Heart right ventricle (tissue), 16 donors: ENCODE measurements at regions not wholly inside any gene's neighbourhood (a gene's known extent, or its start where the extent isn't known, plus 50 kb on each side); places are given as distances from the start of the nearest gene placed in this dataset.

Experiments
- ATAC-seq, 8 donors: fragments of 200-7000 bp; cut with Tn5 transposase; one replicate each; pipeline ENCODE4 v1.9.1; 2020; ENCODE audit warnings: mild to moderate bottlenecking in 8 of 8, moderate library complexity in 8 of 8, moderate number of reproducible peaks in 1 of 8
- DNase-seq, 2 donors: peaks; one replicate each; pipeline ENCODE4 v3.0.0-alpha.2; 2020
- H3K27ac ChIP-seq, 10 donors: fragments of 200-600 bp; sonication (generic) in 2 of 10; one replicate each; pipeline versions ENCODE4 v1.5.0 to v1.8.0; 2020 to 2022; ENCODE audit warnings: mild to moderate bottlenecking in 3 of 10
- H3K27me3 ChIP-seq, 7 donors: fragments of 200-600 bp; one replicate each; pipeline ENCODE4 v1.8.0; 2021 to 2022; ENCODE audit warnings: mild to moderate bottlenecking in 2 of 7
- H3K36me3 ChIP-seq, 9 donors: fragments of 200-600 bp; sonication (generic) in 1 of 9; one replicate each; pipeline versions ENCODE4 v1.5.0 to v1.8.0; 2020 to 2022; ENCODE audit warnings: mild to moderate bottlenecking in 2 of 9
- H3K4me1 ChIP-seq, 9 donors: fragments of 200-600 bp; sonication (generic) in 1 of 9; one replicate each; pipeline versions ENCODE4 v1.5.0 to v1.8.0; 2020 to 2022; ENCODE audit warnings: mild to moderate bottlenecking in 4 of 9
- H3K4me3 ChIP-seq, 10 donors: fragments of 200-600 bp; sonication (generic) in 2 of 10; one replicate each; pipeline versions ENCODE4 v1.5.0 to v1.8.0; 2020 to 2022; ENCODE audit warnings: mild to moderate bottlenecking in 7 of 10, moderate library complexity in 2 of 10
- H3K9me3 ChIP-seq, 11 donors: fragments of 200-600 bp in 10 of 11; sonication (generic) in 2 of 11; one replicate each; pipeline versions ENCODE4 v1.5.0 to v1.8.0; 2013 to 2022; ENCODE audit warnings: mild to moderate bottlenecking in 2 of 11, control low read depth in 1 of 11, moderate library complexity in 1 of 11
- WGBS, 2 donors: extraction: QIAGEN DNeasy Blood & Tissue Kit; methylation state at CpG; one replicate each; pipeline ENCODE4 v1.1.7; 2013; ENCODE audit warnings: inconsistent platforms in 1 of 2; 5-methylcytosine and 5-hydroxymethylcytosine counted together
- intact Hi-C, 10 donors: fragments of 100-400 bp; cut with DNase I; formaldehyde crosslinking; loops; one replicate each; pipeline versions ENCODE4 v1.11.1 to v1.14.2; 2022
- TF ChIP-seq, protein P1 (sequence below), 9 donors: fragments of 200-600 bp; sonication (generic) in 2 of 9; IDR thresholded peaks; one replicate each; pipeline versions ENCODE4 v1.5.0 to v1.8.0; 2021 to 2022; ENCODE audit warnings: antibody characterized with exemption in 9 of 9, mild to moderate bottlenecking in 5 of 9, moderate library complexity in 1 of 9
- donor health status: Arrhythmogenic right ventricular cardiomyopathy.
- donor health status: ischemic (EF 13 %, LVEDD 7.1; RV severe dilation, severe dysfunction).
- donor health status: healthy with polysubstance abuse.
- donor health status: DM: no; HTN: yes; CAD: no.
- donor health status: DM: no; HTN: no; CAD: no.
- donor health status: ischemic (EF 25% LVEDD 6.9; RV normal size, moderate dysfunction).
- donor health status: ischemic (EF 25% LVEDD 5.7; RV mildly dilated, moderate dysfunction).
- donor health status: healthy.
- donor health status: DM: yes; HTN: yes; CAD: no.
- donor health status: Ischemic cardiomyopathy.
- donor health status: ischemic (EF 35%, LVEDD 5.7; RV mildly dilated, moderate dysfunction).
- donor health status: nonischemic (EF 11% LVEDD 7.7; RV severe dilation, severe dysfunction).
- donor health status: DM: yes; HTN: yes; CAD: no.
- donor health status: PGD.
- donor health status: ischemic (EF 29% LVEDD 5.4; RV normal size, mild dysfunction).
- donor health status: nonischemic (EF 23%, LVEDD 6.1; RV moderate dilation, normal function).

DNA sequence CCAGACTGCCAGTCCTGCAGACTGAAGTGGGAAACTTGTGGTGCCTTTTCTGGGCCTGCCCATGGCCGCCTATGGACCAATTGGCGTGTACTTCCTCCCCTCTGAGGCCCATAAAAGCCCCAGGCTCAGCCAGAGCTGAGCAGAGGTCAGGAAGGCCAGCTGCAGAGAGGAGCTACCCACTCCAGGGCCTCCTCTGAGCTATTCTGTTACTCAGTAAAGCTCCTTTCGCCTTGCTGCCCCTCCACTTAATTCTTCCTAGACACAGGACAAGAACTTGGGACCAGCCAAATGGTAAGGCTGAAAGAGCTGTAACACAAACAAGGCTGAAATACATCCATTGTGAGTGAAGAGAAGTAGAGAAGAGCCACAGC lies 106.4 kb downstream of the C9orf50 start:
- DNase-seq: no peak
- intact Hi-C loops: loop anchor here in 1 of 10 donors (10.0 kb wide), 1 partner anchor 50 kb away; no protein-coding TSS in a partner anchor
- WGBS, 2 donors: 74 to 86% methylated on average over 3 of the region's 3 CpGs

DNA sequence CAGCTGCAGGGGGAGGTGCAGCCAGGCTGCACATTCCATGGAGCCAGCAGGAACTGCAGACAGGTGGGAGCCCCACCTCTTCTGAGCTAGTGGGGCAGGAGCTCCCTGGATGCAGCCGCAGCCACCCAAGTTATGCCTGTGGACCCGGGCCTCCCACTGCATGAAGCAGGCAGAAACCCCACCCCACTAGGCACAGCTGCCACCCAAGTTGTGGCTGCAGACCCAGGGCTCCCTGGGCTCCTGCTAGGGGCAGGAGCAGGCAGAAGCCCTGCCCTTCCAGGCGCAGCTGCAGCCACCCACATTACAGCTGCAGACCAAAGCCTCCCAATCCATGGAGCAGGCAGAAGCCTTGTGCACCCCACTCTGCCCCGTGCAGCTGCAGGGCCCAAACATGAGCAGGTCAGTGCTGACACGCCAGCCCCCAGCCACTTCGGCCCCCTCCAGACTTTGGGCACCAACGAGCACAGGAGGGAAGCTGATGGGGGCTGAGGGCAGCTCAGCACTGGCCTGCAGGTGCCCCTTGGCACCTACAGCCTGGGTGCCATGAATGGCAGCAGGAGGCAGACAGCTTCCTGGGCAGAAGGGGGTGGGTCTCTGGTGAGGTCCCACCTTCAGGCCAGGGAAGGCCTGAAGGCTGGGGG lies 106.9 kb downstream of the C9orf50 start:
- 96 to 99% methylated on average over 7 of the region's 7 CpGs for WGBS, 2 donors
- DNase-seq: no peak
- Histone ChIP-seq H3K27ac (no peak overlapping the region), H3K9me3 (peaks cover 0 to 52% (median 20%) of the 10 kb centered on the region in 11 donors), H3K27me3 (no peaks in the 10 kb centered on the region), H3K4me1 (no peaks in the 10 kb centered on the region), H3K36me3 (no peaks in the 10 kb centered on the region), H3K4me3 (no peak overlapping the region)
- intact Hi-C loops: loop anchor here in 1 of 10 donors (10.0 kb wide), 1 partner anchor 51 kb away; no protein-coding TSS in a partner anchor
- no peak for ATAC-seq
- TF ChIP-seq, protein P1, sequence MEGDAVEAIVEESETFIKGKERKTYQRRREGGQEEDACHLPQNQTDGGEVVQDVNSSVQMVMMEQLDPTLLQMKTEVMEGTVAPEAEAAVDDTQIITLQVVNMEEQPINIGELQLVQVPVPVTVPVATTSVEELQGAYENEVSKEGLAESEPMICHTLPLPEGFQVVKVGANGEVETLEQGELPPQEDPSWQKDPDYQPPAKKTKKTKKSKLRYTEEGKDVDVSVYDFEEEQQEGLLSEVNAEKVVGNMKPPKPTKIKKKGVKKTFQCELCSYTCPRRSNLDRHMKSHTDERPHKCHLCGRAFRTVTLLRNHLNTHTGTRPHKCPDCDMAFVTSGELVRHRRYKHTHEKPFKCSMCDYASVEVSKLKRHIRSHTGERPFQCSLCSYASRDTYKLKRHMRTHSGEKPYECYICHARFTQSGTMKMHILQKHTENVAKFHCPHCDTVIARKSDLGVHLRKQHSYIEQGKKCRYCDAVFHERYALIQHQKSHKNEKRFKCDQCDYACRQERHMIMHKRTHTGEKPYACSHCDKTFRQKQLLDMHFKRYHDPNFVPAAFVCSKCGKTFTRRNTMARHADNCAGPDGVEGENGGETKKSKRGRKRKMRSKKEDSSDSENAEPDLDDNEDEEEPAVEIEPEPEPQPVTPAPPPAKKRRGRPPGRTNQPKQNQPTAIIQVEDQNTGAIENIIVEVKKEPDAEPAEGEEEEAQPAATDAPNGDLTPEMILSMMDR (IDR thresholded peaks at IDR 0.05): no peak

More for the DNA sequence above, 106.4 kb downstream of the C9orf50 start:
- no peak overlapping the region for H3K4me3 ChIP-seq
- peaks cover 0 to 53% (median 20%) of the 10 kb centered on the region in 11 donors for H3K9me3 ChIP-seq
- H3K36me3 ChIP-seq: no peaks in the 10 kb centered on the region
- ATAC-seq: no peak
- TF ChIP-seq, protein P1 (IDR thresholded peaks at IDR 0.05): no peak
- no peaks in the 10 kb centered on the region for H3K4me1 ChIP-seq
- H3K27ac ChIP-seq: no peak overlapping the region
- no peaks in the 10 kb centered on the region for H3K27me3 ChIP-seq

DNA sequence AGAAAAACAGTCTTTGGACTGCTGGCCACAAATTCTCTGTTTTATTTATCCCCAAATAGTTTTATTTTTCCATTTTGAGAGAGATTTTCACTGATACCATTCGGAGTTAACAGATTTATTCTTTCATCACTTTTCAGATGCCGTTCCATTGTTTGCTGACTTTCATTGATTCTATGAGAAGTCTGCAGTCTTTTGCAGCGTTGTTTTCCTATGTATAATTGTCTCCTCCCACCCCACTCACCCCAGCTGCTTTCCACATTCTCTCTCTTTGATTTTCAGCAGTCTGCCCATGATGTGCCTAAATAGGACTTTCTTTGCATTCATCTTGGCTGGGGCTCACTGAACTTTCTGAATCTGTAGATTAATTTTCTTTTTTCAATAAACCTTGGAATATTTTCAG lies 107.6 kb downstream of the C9orf50 start:
- WGBS, 2 donors: 68 to 80% methylated on average over 3 of the region's 3 CpGs
- Histone ChIP-seq H3K27me3 (no peaks in the 10 kb centered on the region), H3K4me3 (no peak overlapping the region), H3K36me3 (no peaks in the 10 kb centered on the region), H3K27ac (no peak overlapping the region), H3K9me3 (peaks cover 0 to 47% (median 17%) of the 10 kb centered on the region in 11 donors), H3K4me1 (no peaks in the 10 kb centered on the region)
- DNase-seq (no peak), ATAC-seq (no peak)
- TF ChIP-seq, protein P1 (IDR thresholded peaks at IDR 0.05): no peak
- intact Hi-C loops: loop anchor here in 1 of 10 donors (10.0 kb wide), 1 partner anchor 52 kb away; no protein-coding TSS in a partner anchor

DNA sequence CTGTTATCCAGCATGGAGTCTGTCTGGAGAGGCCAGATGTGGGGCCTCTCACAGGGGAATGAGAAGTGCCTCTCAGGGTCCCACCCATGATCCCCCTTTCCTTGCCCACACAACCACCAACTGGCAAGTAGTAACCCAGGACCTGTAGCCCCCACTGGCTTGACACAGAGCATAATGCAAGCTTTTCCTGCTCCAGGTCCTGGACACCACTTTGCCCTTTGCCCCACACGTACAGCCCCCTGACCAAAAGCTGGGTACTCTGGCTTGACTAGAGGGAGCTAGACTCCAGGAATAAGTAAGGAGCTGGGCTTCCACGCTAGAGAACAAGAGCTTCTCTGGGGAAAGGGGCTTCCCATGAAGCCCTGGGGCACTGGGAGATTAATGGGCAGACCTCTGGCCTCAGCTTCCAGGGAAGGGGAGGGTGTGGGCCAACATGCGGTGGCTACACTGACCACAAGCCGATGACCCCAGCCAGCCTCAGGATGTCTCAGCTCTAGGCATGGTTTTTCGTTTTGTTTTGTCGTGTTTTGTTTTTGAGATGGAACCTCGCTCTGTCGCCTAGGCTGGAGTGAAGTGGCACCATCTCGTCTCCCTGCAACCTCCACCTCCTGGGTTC lies 109.5 kb downstream of the C9orf50 start:
- no peak overlapping the region for H3K4me3 ChIP-seq
- H3K36me3 ChIP-seq: no peaks in the 10 kb centered on the region
- H3K9me3 ChIP-seq: peaks cover 0 to 40% (median 12%) of the 10 kb centered on the region in 11 donors
- TF ChIP-seq, protein P1 (IDR thresholded peaks at IDR 0.05): no peak
- ATAC-seq: peak in 1 of 8 donors; percentile 30
- intact Hi-C loops: loop anchor here in 1 of 10 donors (10.0 kb wide), 1 partner anchor 53 kb away; no protein-coding TSS in a partner anchor
- WGBS, 2 donors: 78 to 82% methylated on average over 9 of the region's 9 CpGs
- H3K27ac ChIP-seq: no peak overlapping the region
- no peak for DNase-seq
- no peaks in the 10 kb centered on the region for H3K27me3 ChIP-seq
- no peaks in the 10 kb centered on the region for H3K4me1 ChIP-seq
